Suprapubic skin (tissue), 4 donors: ENCODE measurements at regions not wholly inside any gene's neighbourhood (a gene's known extent, or its start where the extent isn't known, plus 50 kb on each side); places are given as distances from the start of the nearest gene placed in this dataset.

Source experiments
- EP300 ChIP-seq: sonication (generic); formaldehyde crosslinking; IDR thresholded peaks from one replicate; pipeline ENCODE4 v1.6.1; 2017; ENCODE audit warnings: antibody characterized with exemption
- POLR2A ChIP-seq, 2 donors: fragments of 450-650 bp; IDR thresholded peaks; one replicate each; pipeline ENCODE4 v1.6.1; 2017; ENCODE audit warnings: antibody characterized with exemption in 2 of 2, mild to moderate bottlenecking in 2 of 2, moderate library complexity in 2 of 2
- POLR2AphosphoS5 ChIP-seq, 3 donors: sonication (generic); formaldehyde crosslinking; IDR thresholded peaks; one replicate each; pipeline ENCODE4 v1.6.1; 2017; ENCODE audit warnings: antibody characterized with exemption in 3 of 3
- TF ChIP-seq, protein P1 (sequence below), 2 donors: fragments of 200-600 bp in 1 of 2; fragments of 450-650 bp in 1 of 2; sonication (generic) in 1 of 2; IDR thresholded peaks; one replicate each; pipeline ENCODE4 v1.5.1; 2016 to 2019; ENCODE audit warnings: antibody characterized with exemption in 2 of 2, mild to moderate bottlenecking in 1 of 2, moderate library complexity in 1 of 2

DNA sequence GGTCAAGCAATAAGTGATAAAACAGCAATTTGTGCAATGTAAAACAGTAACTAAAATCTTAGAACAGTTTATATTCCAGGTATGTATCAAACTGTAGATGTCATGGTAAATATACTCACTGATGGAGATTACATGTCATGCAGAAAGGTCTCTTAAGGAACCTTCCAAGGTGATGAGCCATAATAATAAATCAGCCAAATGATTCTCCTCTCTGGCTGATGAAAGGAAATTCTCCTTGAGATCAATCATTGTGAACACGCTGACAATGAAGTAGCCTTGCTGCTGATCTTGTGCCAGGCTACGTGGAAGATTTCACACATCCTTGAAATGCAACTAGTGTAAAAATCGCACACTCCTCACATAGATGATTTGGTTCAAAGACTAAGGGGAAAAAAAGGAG lies 392.5 kb upstream of the CDH7 start:
- TF ChIP-seq, protein P1, sequence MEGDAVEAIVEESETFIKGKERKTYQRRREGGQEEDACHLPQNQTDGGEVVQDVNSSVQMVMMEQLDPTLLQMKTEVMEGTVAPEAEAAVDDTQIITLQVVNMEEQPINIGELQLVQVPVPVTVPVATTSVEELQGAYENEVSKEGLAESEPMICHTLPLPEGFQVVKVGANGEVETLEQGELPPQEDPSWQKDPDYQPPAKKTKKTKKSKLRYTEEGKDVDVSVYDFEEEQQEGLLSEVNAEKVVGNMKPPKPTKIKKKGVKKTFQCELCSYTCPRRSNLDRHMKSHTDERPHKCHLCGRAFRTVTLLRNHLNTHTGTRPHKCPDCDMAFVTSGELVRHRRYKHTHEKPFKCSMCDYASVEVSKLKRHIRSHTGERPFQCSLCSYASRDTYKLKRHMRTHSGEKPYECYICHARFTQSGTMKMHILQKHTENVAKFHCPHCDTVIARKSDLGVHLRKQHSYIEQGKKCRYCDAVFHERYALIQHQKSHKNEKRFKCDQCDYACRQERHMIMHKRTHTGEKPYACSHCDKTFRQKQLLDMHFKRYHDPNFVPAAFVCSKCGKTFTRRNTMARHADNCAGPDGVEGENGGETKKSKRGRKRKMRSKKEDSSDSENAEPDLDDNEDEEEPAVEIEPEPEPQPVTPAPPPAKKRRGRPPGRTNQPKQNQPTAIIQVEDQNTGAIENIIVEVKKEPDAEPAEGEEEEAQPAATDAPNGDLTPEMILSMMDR (IDR thresholded peaks at IDR 0.05), result no peak
- TF ChIP-seq EP300 (no peak), POLR2A (IDR thresholded peaks at IDR 0.05) (no peak), POLR2AphosphoS5 (IDR thresholded peaks at IDR 0.05) (no peak)
